ENCODE measurements at regions not wholly inside any gene's neighbourhood (a gene's known extent, or its start where the extent isn't known, plus 50 kb on each side); places are given as distances from the start of the nearest gene placed in this dataset.
"Not testable (repeated sequence)": the region's sequence is repeated elsewhere in the genome, so short reads cannot be mapped to it uniquely, and the experiment has no call there.

DNA sequence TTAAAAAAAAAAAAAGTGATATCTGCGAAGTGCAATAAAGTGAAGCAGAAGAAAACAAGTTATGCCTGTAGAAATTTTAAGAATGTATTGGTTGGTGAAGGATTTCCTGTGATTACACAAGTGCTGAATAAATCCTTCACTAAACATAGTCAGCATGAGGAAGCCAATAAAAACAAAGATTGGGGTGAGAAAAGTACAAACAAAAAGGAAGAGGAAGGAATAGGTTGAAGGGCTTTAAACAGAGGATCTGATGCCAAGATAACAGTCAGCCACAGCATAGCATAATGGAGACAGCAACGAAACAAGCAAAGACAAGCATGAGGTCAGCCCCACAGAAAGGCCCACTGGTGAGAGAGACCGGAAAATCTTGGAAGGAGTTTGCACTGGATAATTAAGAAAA lies 372.2 kb downstream of the ADAM29 start:
- FAIRE-seq: no peak

DNA sequence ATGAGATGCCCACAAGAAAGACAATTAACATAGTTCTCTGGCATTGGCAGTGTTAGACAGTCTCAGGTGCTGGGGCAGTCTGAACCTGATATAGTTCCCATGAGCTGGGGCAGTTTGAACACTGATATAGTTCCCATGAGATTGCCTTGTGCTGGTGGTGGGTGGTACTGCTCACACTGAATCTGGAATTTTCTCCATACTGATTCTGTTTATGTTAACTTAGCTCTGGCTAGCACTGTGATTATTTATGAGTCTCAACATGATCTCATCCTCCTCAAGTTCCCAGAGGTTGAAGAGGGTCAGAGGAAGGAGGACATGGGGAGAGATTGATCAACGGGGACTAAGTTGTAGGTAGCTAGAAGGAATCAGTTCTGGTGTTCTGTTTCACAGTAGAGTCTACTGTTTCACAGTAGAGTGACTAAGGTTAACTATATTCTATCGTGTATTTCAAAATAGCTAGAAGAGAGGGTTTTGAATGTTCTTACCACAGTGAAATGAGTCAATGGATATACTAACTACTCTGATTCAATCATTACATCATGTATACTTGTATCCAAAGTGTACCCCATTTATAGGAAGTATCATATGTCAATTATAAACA lies 379.9 kb downstream of the ADAM29 start:
- FAIRE-seq: no peak

DNA sequence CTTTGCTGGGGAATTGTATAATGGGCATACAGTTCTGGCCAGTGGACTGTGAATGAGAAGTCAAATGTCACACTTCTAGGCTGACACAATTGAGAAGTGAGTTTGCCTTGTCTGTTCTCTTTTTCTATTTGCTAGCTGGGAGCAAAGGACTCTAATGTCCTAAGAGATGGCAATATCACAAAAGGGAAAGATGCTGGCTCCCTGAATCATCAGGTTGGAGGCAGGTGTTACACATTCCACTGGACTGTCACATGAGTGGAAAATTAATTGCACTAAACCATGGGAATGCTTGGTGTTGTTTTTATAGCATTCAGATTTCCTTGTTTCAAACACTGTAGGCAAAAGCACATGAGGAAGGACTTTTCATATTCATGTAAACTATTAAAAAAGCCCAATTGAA lies 388.3 kb downstream of the ADAM29 start:
- no peak for FAIRE-seq

DNA sequence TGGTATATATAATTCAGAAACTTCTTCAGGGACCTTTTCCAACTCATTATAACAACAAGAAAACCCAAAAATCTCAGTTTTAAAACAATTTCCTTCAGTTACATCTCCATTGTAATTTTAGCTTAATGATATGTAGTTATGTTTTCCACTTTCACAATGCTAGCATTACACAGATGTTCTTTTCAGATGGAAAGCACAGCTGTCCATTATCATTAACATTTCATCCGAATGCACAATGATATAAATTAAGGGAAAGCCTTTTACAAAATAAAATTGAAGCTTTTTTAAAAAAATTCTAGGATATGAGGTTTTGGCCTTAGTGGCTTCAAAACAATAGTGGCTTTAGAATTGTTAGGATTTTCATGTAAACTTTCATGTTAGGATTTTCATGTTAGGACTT lies 389.2 kb downstream of the ADAM29 start:
- FAIRE-seq: no peak

DNA sequence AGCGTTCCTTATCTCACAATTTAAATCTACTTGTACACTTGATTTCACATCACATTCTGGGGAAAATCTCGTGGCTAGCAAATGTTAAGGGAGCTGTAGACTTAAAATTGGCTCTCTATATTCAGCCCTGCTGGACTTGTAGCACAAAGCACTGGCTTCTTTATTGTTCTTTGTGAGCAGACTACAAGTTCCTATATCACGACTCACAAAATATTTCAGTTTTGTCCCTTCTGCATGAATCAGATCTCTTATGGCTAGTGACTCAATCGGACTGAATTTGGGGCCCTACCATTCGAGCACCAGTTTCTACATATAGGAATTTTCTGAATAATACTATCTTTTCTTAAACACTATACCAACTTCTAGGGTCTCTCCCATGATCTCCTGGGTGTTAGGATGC lies 390.1 kb downstream of the ADAM29 start:
- FAIRE-seq: no peak

DNA sequence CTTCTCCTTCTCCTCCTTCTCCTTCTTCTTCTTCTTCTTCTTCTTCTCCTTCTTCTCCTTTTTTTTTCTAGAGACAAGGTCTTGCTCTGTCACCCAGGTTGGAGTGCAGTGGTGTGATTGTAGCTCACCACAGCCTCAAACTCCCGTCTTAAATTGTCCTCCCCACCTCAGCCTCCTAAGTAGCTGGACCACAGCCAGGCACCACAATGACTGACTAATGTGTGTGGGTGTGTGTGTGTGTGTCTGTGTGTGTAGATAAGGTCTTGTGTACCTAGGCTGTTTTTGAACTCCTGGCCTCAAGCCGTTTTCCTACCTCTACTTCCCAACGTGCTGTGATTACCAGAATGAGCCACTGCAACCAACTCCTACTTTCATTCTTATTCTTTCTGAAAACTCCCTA lies 390.9 kb downstream of the ADAM29 start:
- FAIRE-seq: no peak

DNA sequence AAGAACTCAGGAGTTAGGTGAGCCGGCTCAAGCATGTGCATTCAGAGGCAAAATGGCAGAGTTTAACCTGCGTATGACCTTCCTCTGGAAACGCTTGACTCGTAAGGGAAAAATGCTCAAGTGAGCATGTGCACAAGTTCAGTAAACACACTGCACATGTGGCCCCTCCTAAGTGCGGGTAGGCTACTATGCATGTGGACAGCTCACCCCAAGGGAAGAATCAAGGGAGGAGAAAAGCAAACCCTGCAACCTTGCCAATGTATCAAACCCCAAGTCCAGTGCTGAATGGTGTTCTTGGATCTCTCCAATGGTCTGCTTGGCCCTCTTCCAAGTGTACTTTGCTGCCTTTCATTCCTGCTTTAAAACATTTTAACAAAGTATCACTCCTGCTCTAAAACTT lies 407.1 kb downstream of the ADAM29 start:
- FAIRE-seq: no peak

DNA sequence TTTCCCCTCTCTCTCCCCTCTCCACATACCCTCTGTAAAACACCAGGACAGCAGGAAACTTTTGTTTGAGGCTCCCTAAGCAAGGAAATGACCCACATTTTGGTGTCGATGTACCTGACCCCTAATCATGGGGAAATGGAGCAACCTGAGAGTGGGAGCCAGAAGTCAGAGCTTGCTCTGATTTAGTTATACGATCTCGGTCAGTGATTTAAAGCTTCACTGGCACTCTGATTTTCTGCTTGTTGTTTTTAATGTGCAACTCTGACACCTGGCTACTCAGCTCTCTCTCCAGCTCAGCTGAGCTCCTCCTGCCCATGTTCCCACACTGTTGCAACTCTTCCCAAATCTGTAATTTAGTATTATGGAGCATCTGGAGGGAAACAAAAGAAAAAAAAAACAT lies 408.6 kb downstream of the ADAM29 start:
- FAIRE-seq: no peak

DNA sequence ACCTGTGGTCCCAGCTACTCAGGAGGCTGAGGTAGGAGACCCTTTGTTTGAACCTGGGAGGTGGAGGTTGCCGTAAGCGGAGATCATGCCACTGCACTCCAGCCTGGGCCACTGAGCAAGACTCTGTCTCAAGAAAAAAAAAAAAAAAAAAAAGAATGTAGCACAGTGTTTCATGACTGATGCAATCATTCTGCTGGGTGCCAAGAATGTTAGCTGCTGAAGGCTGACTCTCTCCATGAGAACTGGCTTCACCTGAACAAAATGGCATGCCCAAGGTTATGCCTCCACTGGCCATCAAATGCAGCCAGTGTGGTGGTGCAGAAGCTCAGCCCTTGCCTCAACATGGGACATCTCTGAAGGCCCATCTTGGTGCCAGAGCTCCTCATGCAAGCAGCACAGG lies 412.1 kb downstream of the ADAM29 start:
- FAIRE-seq: no peak

DNA sequence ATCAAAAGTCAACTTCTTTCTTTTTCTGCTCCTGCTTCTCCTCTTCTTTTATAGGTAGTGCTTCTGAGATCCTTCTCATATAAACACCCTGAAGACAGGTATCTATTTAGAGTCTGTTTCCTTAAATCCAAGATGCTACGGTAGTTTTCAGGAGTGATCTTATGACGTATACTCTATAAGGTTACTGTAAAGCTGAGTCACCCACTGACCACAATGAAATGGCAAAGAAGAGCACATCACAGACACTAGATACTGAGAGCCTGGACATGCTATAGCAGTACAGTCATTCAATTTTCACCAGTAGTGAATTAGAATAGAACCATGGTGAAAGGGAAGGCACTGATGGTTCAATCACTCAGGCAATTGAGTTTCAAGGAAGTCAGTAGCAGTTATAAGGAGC lies 412.5 kb downstream of the ADAM29 start:
- FAIRE-seq: no peak

DNA sequence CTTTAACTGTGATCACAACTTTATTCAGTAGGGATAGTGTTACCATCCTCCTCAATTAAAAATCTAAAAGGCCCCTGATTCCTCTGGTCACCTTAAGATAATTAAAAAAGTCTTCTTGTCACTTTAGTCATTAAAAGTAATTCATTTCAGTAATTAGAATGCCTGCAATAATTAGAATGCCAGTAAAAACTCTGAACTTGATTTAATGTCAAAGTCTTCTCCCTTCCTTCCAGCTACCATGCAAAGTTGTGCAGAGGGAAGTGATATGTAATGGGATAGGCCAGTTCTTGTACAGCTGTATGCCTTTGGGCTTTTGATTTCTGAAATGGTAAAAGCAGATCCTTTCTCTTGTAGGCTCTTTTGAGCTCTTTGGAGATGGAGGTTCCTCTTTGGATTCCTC lies 417.2 kb downstream of the ADAM29 start:
- no peak for FAIRE-seq

DNA sequence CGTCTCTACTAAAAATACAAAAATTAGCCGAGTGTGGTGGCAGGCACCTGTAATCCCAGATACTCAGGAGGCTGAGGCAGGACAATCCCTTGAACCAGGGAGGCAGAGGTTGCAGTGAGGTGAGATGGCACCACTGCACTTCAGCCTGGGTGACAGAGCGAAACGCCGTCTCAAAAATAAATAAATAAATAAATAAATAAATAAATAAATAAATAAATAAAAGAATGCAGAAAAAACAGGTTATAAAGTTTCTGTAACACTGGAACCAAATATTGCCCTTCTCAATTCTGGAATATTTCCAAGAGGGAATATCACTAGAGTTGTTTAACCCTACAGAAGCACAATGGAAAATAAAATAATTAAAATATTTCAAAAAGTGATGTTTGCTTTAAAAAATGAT lies 418.4 kb downstream of the ADAM29 start:
- FAIRE-seq: not testable (repeated sequence)

DNA sequence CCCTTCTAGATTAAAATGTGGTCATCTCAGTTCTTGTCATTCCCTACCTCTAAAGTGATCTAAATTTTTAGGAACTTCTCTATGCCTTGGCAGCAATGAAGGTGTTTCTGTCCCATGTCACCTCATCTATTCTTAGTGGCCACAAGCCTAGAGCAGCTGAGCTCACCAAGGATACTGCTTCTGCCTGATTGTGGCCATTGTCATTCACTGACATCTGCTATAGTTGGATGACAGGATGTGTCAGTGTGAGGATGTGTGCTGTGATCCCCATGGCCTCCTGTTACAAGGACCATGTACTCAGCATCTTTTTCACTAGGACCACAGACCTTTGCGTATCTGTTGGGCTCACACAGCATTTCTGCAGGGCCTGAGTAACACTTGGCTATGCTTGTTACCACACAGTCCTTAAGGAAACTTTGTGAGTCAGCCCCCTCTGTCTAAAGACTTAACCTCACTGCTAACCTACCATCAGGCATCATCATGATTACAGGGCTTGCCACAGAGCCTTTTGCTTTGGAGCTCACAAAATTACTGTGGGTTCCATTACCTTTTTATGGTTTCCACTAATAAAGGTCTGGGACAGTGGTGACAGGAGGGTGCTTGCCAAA lies 421.0 kb downstream of the ADAM29 start:
- FAIRE-seq: no peak

DNA sequence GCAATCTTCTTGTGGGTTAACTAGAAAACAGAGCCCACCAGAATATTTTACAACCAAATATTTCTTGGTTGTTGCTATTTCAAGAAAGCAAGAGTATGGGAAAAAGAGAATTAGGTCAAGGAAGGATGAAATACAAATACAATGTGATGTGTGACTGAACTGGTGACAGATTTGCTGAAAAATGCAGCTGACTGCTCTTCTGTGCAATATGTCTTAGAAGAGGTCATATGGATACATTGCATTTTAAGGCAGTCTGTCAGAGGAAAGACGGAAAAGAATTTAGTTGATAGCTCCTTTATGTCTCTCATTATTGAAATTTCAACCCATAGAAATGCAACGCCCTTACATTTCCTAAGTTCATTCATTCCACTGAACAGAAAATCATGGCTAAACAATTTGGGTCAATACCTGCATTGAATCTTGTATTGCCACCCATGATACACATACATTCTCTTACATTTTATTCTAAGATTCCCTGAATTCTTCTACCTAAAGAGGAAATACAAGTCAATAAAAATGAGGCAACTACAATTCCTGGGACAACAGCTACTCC lies 423.1 kb downstream of the ADAM29 start:
- no peak for FAIRE-seq

DNA sequence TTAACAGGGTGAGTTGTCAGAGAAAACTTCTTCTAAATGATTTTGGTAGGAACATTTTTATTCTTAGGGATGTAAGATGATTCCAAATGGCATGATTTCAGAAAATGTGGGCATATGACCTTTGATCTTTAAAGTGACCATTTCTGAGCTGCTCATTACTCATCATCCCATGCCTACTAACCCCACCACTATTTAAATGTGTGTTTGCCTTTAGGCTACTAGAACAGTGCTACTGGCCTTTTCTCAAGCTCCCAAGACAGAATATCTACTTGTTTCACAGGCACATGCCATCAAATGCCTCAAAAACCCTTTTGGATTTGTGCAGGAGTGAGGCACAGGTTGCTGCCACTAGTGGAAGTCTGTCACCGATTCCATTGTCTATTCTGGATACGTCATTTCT lies 428.2 kb downstream of the ADAM29 start:
- FAIRE-seq: no peak

DNA sequence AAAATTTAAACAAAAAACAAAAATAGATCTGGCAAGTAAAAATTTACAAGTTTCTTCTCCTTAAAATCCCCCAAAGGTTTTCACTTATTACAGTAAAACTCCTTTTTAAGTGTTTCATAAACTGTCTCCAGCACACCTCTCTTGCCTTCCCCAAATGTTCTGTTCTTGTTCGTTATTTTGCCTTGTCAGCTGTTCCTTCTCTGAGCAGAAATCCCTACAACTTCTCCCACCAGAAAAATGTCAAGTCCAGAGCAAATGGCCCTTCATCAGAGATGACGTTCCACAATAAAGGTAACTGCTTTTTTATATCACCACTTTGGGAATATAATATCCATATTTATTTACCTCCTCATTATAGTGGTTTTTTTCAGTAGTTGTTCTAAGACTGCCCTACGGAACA lies 432.1 kb downstream of the ADAM29 start:
- no peak for FAIRE-seq

DNA sequence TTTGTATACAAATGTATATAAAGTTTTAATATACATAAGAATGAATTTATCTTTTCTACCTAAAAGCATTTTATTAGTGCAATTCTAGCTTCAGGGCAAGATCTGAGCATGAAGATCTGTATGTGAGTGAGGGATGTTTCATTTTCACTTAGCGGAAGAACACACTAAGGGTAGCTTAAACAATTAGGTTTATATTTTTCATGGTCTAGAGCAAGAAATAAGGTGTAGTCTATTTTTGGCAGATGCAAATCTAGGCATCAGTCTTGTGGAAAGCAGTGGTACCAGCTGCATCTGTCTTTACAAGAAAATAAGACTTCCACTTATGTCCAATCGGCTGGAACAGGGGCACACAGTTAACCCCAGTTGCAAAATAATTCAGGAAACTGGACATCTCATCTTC lies 433.3 kb downstream of the ADAM29 start:
- FAIRE-seq: no peak

DNA sequence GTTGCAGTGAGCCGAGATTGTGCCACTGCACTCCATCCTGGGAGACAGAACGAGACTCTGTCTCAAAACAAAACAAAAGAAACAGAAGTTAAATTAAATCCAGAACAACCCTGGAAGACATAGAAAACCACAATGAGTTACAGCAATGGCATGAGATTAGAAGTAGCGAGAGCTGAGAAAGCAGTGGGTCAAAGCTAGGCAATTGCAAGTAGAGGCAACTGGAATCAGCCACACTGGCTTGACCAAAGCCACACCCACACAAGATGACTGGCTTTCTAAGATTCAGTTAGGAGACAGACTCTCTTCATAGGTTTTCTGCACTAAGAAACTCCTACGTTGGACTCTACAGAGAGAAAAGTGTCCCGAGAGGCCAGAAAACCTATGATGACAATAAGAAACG lies 443.0 kb downstream of the GPM6A start:
- FAIRE-seq: no peak

DNA sequence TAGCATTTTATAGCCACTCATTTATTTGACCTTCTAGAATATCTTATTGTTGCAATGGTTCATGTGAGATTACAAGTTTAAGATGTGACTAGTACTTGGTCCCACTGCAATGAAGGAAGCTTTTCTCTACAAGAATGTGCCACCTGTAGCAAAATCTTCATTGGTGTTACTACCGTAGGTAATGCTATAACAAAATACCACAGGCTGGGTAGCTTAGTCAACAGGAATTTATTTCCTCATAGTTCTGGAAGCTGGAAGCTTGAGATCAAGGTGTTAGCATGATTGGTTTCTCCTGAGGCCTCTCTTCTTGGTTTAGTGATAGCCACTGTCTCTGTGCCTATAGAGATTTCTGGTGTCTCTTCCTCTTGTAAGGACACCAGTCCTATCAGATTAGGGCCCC lies 441.0 kb downstream of the GPM6A start:
- FAIRE-seq: no peak

DNA sequence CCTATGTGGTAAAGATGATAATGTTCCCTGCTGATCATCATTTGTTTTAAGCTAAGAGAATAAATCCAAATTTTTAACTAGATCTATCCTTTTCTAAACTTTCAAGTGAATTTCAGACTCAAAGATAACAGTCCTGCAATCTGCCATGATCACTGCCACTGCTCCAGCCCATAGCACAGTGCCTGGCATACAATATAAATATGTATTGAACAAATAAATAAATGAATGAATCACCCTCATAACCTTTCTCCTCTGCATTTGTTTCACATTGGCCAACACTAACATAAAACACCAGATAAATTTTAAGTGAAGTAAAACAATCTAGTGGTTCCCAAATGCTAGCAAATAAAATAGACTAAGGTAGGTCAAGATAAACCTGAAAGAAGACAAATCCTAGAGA lies 439.0 kb downstream of the GPM6A start:
- no peak for FAIRE-seq

DNA sequence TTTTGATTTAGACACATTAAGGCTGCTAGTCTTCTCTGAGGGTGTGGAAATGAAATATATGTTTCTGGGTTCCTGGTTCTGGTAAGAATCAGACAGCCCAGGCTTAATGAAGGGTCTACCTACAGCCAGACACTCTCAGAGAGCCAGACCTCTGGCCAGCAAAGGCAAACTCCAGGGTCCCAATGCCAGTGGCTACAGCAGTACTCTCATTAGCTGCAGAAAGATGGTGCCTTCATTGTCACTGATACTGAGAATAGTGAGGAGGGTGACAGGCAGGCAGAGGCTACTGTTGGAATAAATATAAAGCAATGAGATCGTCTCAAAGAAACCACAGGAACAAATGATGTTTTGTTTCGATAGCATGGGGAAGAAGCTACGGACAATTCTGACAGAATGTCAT lies 437.6 kb downstream of the GPM6A start:
- FAIRE-seq: no peak

DNA sequence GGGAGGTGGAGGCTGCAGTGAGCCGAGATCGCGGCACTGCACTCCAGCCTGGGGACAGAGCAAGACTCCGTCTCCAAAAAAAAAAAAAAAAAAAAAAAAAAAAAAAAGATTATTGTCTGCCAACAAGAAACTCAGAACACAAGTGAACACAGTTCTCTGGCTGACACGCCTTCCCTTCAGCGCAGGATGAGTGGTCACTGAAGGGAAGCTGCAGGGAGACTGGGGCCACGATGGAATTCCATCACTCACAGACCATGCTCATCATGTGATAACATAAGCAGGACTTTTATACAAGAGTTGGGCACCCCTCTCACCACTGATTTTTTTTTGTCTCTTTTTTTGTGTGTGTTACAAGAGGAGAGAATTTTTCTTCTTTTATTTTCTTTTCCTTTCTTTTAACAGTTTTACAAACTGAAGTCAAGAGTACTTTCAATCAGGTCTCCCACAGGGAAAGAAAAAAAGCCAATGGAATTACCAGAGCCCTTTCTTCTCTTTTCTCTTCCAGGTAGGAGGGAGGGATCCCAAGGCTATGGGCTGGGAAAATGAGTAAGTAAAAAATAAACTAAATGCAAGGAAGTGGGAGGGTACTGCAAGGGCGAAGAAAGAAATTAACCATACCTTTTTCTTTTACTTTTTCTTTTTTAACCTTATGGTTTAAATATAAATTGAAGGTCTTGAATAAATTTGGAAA lies 435.6 kb downstream of the GPM6A start:
- FAIRE-seq: no peak

DNA sequence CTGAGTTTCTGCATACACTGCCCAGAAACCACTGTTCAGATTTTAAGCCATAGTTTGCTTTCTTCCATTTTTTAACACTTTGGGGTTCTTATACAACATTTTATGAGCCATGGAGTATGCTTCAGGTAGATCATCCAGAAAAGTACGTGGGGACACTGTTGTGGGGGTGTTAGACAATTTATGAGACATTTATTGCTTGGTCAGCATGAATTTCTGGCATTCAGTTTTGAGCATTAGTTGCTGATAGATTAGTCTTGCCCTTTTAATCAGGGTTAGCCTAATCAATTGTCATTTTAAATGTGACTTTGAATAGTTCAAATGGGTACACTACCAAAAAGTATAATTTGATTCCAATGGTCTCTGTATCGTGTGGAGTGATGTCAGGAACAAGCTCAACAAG lies 434.9 kb downstream of the GPM6A start:
- FAIRE-seq: no peak

DNA sequence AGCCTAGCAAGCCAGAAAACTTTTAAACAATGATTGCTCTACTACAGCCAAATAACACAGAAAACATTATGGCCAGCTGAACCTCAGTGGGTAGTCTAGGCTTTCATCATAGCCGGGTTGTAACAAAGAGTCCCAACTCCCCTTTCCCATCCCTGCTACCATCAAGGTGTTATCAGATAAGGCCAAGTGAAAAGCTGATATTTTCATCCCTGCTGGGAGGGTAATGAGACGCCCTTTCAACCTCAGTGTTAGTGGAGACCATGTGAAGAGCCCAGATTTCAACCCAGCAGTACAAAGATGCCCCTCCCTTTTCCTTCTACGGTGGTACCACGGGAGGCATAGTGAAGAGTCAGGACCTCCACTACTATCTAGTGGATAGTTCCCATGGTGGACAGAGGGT lies 433.7 kb downstream of the GPM6A start:
- FAIRE-seq: no peak

DNA sequence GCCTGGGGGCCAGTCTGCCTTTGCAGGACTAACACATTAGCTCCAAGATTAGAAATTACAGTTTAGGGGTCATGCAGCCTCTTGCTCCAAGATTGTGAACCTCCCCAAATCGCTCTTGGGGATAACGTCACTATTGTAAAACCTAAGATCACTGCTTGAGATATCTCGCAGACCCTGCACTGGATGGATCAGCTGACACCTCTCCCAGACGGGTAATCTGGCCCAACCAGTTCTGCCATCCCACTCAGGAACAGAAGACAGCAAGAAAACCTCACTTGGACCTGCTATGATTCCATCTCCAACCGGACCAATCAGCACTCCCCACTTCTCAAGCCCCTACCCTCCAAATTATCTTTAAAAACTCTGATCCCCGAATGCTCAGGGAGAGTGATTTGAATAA lies 431.2 kb downstream of the GPM6A start:
- FAIRE-seq: no peak
